Liver (tissue), 8 donors: ENCODE measurements at regions not wholly inside any gene's neighbourhood (a gene's known extent, or its start where the extent isn't known, plus 50 kb on each side); places are given as distances from the start of the nearest gene placed in this dataset.
"Not testable (repeated sequence)": the region's sequence is repeated elsewhere in the genome, so short reads cannot be mapped to it uniquely, and the experiment has no call there.

Source experiments
- DNase-seq: peaks from one replicate; pipeline ENCODE4 v3.0.0-alpha.2; 2017; ENCODE audit warnings: low spot score
- H3K27ac ChIP-seq, 2 donors: one replicate each; pipeline ENCODE4 v1.7.0; 2013; ENCODE audit warnings: inconsistent platforms in 2 of 2, low read length in 2 of 2, control low read depth in 1 of 2, low read depth in 1 of 2, mild to moderate bottlenecking in 1 of 2
- H3K27me3 ChIP-seq, 4 donors: one replicate each; pipeline versions ENCODE4 v1.6.1 to v1.7.0; 2013; ENCODE audit warnings: low read length in 3 of 4, inconsistent platforms in 1 of 4, mild to moderate bottlenecking in 1 of 4, moderate library complexity in 1 of 4; ENCODE audit not compliant: control insufficient read depth in 4 of 4, insufficient read depth in 4 of 4
- H3K36me3 ChIP-seq, 4 donors: one replicate each; pipeline versions ENCODE4 v1.6.1 to v1.7.0; 2013; ENCODE audit warnings: low read length in 3 of 4, mild to moderate bottlenecking in 3 of 4, low read depth in 1 of 4, moderate library complexity in 1 of 4; ENCODE audit not compliant: control insufficient read depth in 4 of 4, insufficient read depth in 3 of 4
- H3K4me1 ChIP-seq, 4 donors: one replicate each; pipeline versions ENCODE4 v1.6.1 to v1.7.0; 2013; ENCODE audit warnings: low read length in 3 of 4, mild to moderate bottlenecking in 3 of 4, moderate library complexity in 1 of 4; ENCODE audit not compliant: control insufficient read depth in 4 of 4, insufficient read depth in 4 of 4
- H3K4me3 ChIP-seq, 3 donors: one replicate each; pipeline versions ENCODE4 v1.6.1 to v1.7.0; 2013; ENCODE audit warnings: low read length in 3 of 3, control low read depth in 1 of 3, low read depth in 1 of 3, mild to moderate bottlenecking in 1 of 3
- H3K9ac ChIP-seq, 2 donors: one replicate each; pipeline ENCODE4 v1.7.0; 2013; ENCODE audit warnings: low read length in 2 of 2, mild to moderate bottlenecking in 2 of 2, moderate library complexity in 2 of 2, control low read depth in 1 of 2, low read depth in 1 of 2
- H3K9me3 ChIP-seq, 4 donors: one replicate each; pipeline versions ENCODE4 v1.6.1 to v1.7.0; 2013; ENCODE audit warnings: low read length in 3 of 4; ENCODE audit not compliant: control insufficient read depth in 4 of 4
- ATF3 ChIP-seq: IDR thresholded peaks from 2 replicates; pipeline ENCODE4 v1.6.1; 2016; ENCODE audit warnings: antibody characterized with exemption
- CTCF ChIP-seq: fragments of 150-350 bp; IDR thresholded peaks from 2 replicates; pipeline ENCODE4 v1.5.1; 2017; ENCODE audit warnings: improper control_type of control experiment, low read depth, low read length; ENCODE audit not compliant: missing input control
- EGR1 ChIP-seq, 2 donors: IDR thresholded peaks; 2 replicates each; pipeline ENCODE4 v1.6.1; 2016 to 2018; ENCODE audit warnings: antibody characterized with exemption in 2 of 2, low read depth in 2 of 2
- FOXA1 ChIP-seq: IDR thresholded peaks from 2 replicates; pipeline ENCODE4 v1.6.1; 2016; ENCODE audit warnings: antibody characterized with exemption
- GABPA ChIP-seq, 2 donors: IDR thresholded peaks in 1 of 2; conservative IDR thresholded peaks in 1 of 2; 2 replicates each; pipeline ENCODE4 v1.6.1; 2016; ENCODE audit warnings: antibody characterized with exemption in 2 of 2, mild to moderate bottlenecking in 1 of 2, moderate library complexity in 1 of 2
- HNF4A ChIP-seq, 2 donors: conservative IDR thresholded peaks; 2 replicates each; pipeline ENCODE4 v1.6.1; 2016; ENCODE audit warnings: antibody characterized with exemption in 2 of 2, mild to moderate bottlenecking in 2 of 2
- HNF4G ChIP-seq: IDR thresholded peaks from 2 replicates; pipeline ENCODE4 v1.6.1; 2016; ENCODE audit warnings: antibody characterized with exemption
- JUND ChIP-seq, 2 donors: IDR thresholded peaks; 2 replicates each; pipeline ENCODE4 v1.6.1; 2016; ENCODE audit warnings: antibody characterized with exemption in 2 of 2
- MAX ChIP-seq: IDR thresholded peaks from 2 replicates; pipeline ENCODE4 v1.6.1; 2016; ENCODE audit warnings: antibody characterized with exemption
- NR2F2 ChIP-seq: IDR thresholded peaks from 2 replicates; pipeline ENCODE4 v1.6.1; 2016; ENCODE audit warnings: antibody characterized with exemption
- RAD21 ChIP-seq, 2 donors: IDR thresholded peaks; 2 replicates each; pipeline ENCODE4 v1.6.1; 2016; ENCODE audit warnings: antibody characterized with exemption in 2 of 2, mild to moderate bottlenecking in 2 of 2
- REST ChIP-seq: IDR thresholded peaks from 2 replicates; pipeline ENCODE4 v1.6.1; 2016; ENCODE audit warnings: antibody characterized with exemption, mild to moderate bottlenecking
- RXRA ChIP-seq, 2 donors: IDR thresholded peaks; 2 replicates each; pipeline ENCODE4 v1.6.1; 2017 to 2018; ENCODE audit warnings: antibody characterized with exemption in 2 of 2, mild to moderate bottlenecking in 1 of 2
- SP1 ChIP-seq: IDR thresholded peaks from 2 replicates; pipeline ENCODE4 v1.6.1; 2018; ENCODE audit warnings: antibody characterized with exemption, mild to moderate bottlenecking
- YY1 ChIP-seq: IDR thresholded peaks from 2 replicates; pipeline ENCODE4 v1.6.1; 2016; ENCODE audit warnings: antibody characterized with exemption, mild to moderate bottlenecking
- WGBS: extraction: QIAGEN DNeasy Blood & Tissue Kit; methylation state at CpG from one replicate; pipeline ENCODE4 v1.1.7; 2013; 5-methylcytosine and 5-hydroxymethylcytosine counted together
- donor health status: healthy.
- donor health status: healthy.
- donor health status: healthy.
- donor health status: healthy.
- donor health status: healthy.

- 85% methylated on average over 3 of the region's 3 CpGs for WGBS
- no peak for DNase-seq
Measured at GRCh38 chr20:40274912-40275533, 414.0 kb downstream of the MAFB start.

GRCh38 chr20:40269274-40269673, 419.8 kb downstream of the MAFB start:
- not testable (repeated sequence) for H3K27ac ChIP-seq, H3K9ac ChIP-seq, H3K27me3 ChIP-seq, DNase-seq, H3K9me3 ChIP-seq, H3K36me3 ChIP-seq, H3K4me1 ChIP-seq, H3K4me3 ChIP-seq
- 82% methylated on average over 11 of the region's 11 CpGs for WGBS

More at GRCh38 chr20:40274912-40275533, 414.0 kb downstream of the MAFB start:
- H3K4me3 ChIP-seq = no peak overlapping the region
- H3K27me3 ChIP-seq = no peaks in the 10 kb centered on the region
- no peaks in the 10 kb centered on the region for H3K36me3 ChIP-seq
- H3K9me3 ChIP-seq = no peaks in the 10 kb centered on the region
- H3K9ac ChIP-seq = no peak overlapping the region
- no peak overlapping the region for H3K27ac ChIP-seq
- TF ChIP-seq CTCF = no peak
- no peak for TF ChIP-seq MAX
- no peak for TF ChIP-seq JUND (IDR thresholded peaks at IDR 0.05)
- TF ChIP-seq RAD21 (IDR thresholded peaks at IDR 0.05) = no peak
- no peak for TF ChIP-seq FOXA1
- TF ChIP-seq HNF4A (conservative IDR thresholded peaks at IDR 0.05) = no peak
- TF ChIP-seq YY1 = no peak
- no peak for TF ChIP-seq SP1
- no peak for TF ChIP-seq REST
- TF ChIP-seq RXRA (IDR thresholded peaks at IDR 0.05) = no peak
- no peaks in the 10 kb centered on the region for H3K4me1 ChIP-seq

GRCh38 chr20:40268321-40269075, 420.5 kb downstream of the MAFB start:
- Histone ChIP-seq H3K4me1 (peaks cover 0 to 6% (median 0%) of the 10 kb centered on the region in 4 donors), H3K36me3 (no peaks in the 10 kb centered on the region), H3K9me3 (no peaks in the 10 kb centered on the region), H3K27ac (no peak overlapping the region), H3K9ac (no peak overlapping the region), H3K27me3 (no peaks in the 10 kb centered on the region), H3K4me3 (no peak overlapping the region)
- 76% methylated on average over 3 of the region's 3 CpGs for WGBS
- no peak for DNase-seq
- TF ChIP-seq NR2F2 (no peak), FOXA1 (no peak), CTCF (no peak), HNF4G (no peak), YY1 (no peak), RXRA (IDR thresholded peaks at IDR 0.05) (no peak), JUND (IDR thresholded peaks at IDR 0.05) (no peak), GABPA (IDR thresholded peaks at IDR 0.05 in 1 of 2, conservative IDR thresholded peaks at IDR 0.05 in 1 of 2) (no peak), HNF4A (conservative IDR thresholded peaks at IDR 0.05) (no peak), SP1 (no peak), ATF3 (no peak), EGR1 (IDR thresholded peaks at IDR 0.05; ENCODE audit: low read depth in 2 of 2) (no peak), MAX (no peak), RAD21 (IDR thresholded peaks at IDR 0.05) (no peak)
